Right atrium auricular region (tissue), 2 donors: ENCODE measurements at regions not wholly inside any gene's neighbourhood (a gene's known extent, or its start where the extent isn't known, plus 50 kb on each side); places are given as distances from the start of the nearest gene placed in this dataset.

ENCODE experiments used
- DNase-seq: peaks from one replicate; pipeline ENCODE4 v3.0.0-alpha.2; 2019; ENCODE audit warnings: low spot score
- H3K27ac ChIP-seq, 2 donors: fragments of 200-600 bp; sonication (generic); 1 replicate in 1 of 2; 2 replicates in 1 of 2; pipeline ENCODE4 v1.5.1; 2016 to 2019
- H3K27me3 ChIP-seq, 2 donors: fragments of 200-600 bp; sonication (generic); one replicate each; pipeline versions ENCODE4 v1.5.1 to v1.6.0; 2017 to 2019
- H3K36me3 ChIP-seq: fragments of 200-600 bp; sonication (generic); one replicate; pipeline ENCODE4 v1.5.1; 2016
- H3K4me1 ChIP-seq, 2 donors: fragments of 200-600 bp; sonication (generic); one replicate each; pipeline versions ENCODE4 v1.5.1 to v1.6.0; 2017 to 2019
- H3K4me3 ChIP-seq, 2 donors: fragments of 200-600 bp; sonication (generic); 1 replicate in 1 of 2; 2 replicates in 1 of 2; pipeline ENCODE4 v1.5.1; 2017 to 2019; ENCODE audit warnings: mild to moderate bottlenecking in 1 of 2, moderate library complexity in 1 of 2
- H3K9me3 ChIP-seq, 2 donors: fragments of 200-600 bp; sonication (generic); one replicate each; pipeline ENCODE4 v1.5.1; 2019
- CTCF ChIP-seq, 2 donors: fragments of 200-600 bp; sonication (generic); IDR thresholded peaks; one replicate each; pipeline ENCODE4 v1.5.1; 2019; ENCODE audit warnings: antibody characterized with exemption in 2 of 2

- H3K9me3 ChIP-seq: no peaks in the 10 kb centered on the region
- no peaks in the 10 kb centered on the region for H3K36me3 ChIP-seq
- peak overlapping the region; percentile 97 for H3K27ac ChIP-seq
- no peak overlapping the region for H3K4me3 ChIP-seq
- TF ChIP-seq CTCF (IDR thresholded peaks at IDR 0.05): no peak
- H3K4me1 ChIP-seq: peaks cover 0 to 36% of the 10 kb centered on the region in 2 donors
- no peaks in the 10 kb centered on the region for H3K27me3 ChIP-seq
- no peak for DNase-seq
These were observed 60.4 kb upstream of the IRF2 start for GRCh38 chr4:184534511-184535391.

DNA sequence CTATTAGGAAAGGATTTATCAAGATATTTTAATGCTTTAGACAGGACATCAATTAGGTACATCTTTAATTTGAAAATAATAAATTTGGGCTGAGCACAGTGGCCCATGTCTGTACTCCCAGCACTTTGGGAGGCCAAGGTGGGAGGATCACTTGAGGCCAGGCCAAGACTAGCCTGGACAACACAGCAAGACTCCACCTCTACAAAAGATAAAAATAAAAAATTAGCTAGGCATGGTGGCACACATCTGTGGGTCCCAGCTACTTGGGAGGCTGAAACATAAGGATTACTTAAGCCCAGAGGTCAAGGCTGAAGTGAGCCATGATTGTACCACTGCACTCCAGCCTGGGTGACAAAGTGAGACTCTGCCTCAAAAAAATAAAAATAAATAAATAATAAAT is 59.6 kb upstream of the IRF2 start:
- H3K27me3 ChIP-seq: no peaks in the 10 kb centered on the region
- H3K36me3 ChIP-seq: no peaks in the 10 kb centered on the region
- H3K4me3 ChIP-seq: no peak overlapping the region
- TF ChIP-seq CTCF (IDR thresholded peaks at IDR 0.05): no peak
- H3K9me3 ChIP-seq: no peaks in the 10 kb centered on the region
- H3K4me1 ChIP-seq: peaks cover 0 to 36% of the 10 kb centered on the region in 2 donors
- no peak for DNase-seq
- H3K27ac ChIP-seq: peak overlapping the region; percentile 97

GRCh38 chr4:184531008-184531407 is 56.7 kb upstream of the IRF2 start:
- TF ChIP-seq CTCF (IDR thresholded peaks at IDR 0.05): no peak
- no peaks in the 10 kb centered on the region for H3K9me3 ChIP-seq
- H3K27me3 ChIP-seq: no peaks in the 10 kb centered on the region
- H3K36me3 ChIP-seq: no peaks in the 10 kb centered on the region
- no peak overlapping the region for H3K27ac ChIP-seq
- no peak for DNase-seq
- no peak overlapping the region for H3K4me3 ChIP-seq
- peaks cover 0 to 27% of the 10 kb centered on the region in 2 donors for H3K4me1 ChIP-seq

- DNase-seq: no peak
- Histone ChIP-seq H3K27me3 (no peaks in the 10 kb centered on the region), H3K36me3 (no peaks in the 10 kb centered on the region), H3K4me3 (no peak overlapping the region), H3K9me3 (no peaks in the 10 kb centered on the region), H3K27ac (no peak overlapping the region), H3K4me1 (peaks cover 0 to 12% of the 10 kb centered on the region in 2 donors)
- TF ChIP-seq CTCF (IDR thresholded peaks at IDR 0.05): no peak
These were observed 54.9 kb upstream of the IRF2 start for GRCh38 chr4:184529283-184529682.

DNA sequence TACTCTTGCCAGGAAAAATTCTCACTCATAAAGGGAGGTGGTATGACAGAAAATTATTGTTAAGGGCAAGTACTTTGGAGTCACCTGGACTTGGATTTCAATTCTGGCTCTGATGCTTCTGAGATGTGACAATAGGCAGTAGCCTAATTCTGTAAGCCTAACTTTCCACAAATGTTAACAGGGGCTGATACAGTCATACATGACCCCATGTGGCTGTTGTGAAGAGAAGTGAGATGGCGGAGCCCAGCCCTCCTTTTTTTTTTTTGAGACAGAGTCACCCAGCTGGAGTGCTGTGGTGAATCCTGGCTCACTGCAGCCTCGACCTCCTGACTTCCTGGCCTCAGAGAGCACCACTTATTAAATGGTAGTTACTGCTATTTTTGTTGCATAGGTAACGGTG is 54.4 kb upstream of the IRF2 start:
- no peaks in the 10 kb centered on the region for H3K36me3 ChIP-seq
- no peaks in the 10 kb centered on the region for H3K9me3 ChIP-seq
- H3K4me3 ChIP-seq: no peak overlapping the region
- DNase-seq: no peak
- H3K4me1 ChIP-seq: peaks cover 0 to 6% of the 10 kb centered on the region in 2 donors
- H3K27ac ChIP-seq: no peak overlapping the region
- no peak for TF ChIP-seq CTCF (IDR thresholded peaks at IDR 0.05)
- no peaks in the 10 kb centered on the region for H3K27me3 ChIP-seq

GRCh38 chr4:184528051-184528450 is 53.7 kb upstream of the IRF2 start:
- Histone ChIP-seq H3K27me3 (no peaks in the 10 kb centered on the region), H3K4me1 (no peaks in the 10 kb centered on the region), H3K4me3 (no peak overlapping the region), H3K36me3 (no peaks in the 10 kb centered on the region), H3K9me3 (no peaks in the 10 kb centered on the region), H3K27ac (no peak overlapping the region)
- DNase-seq: no peak
- no peak for TF ChIP-seq CTCF (IDR thresholded peaks at IDR 0.05)
